ENCODE measurements at regions not wholly inside any gene's neighbourhood (a gene's known extent, or its start where the extent isn't known, plus 50 kb on each side); places are given as distances from the start of the nearest gene placed in this dataset.
"Not testable (repeated sequence)": the region's sequence is repeated elsewhere in the genome, so short reads cannot be mapped to it uniquely, and the experiment has no call there.

GRCh38 chr10:77740396-77740795 lies 102.8 kb upstream of the KCNMA1 start:
- DNase-seq (ENCODE audit: low read depth); H3K4me3 ChIP-seq (ENCODE audit: low read depth, low read length): not testable (repeated sequence)

GRCh38 chr10:77738496-77739158 lies 101.0 kb upstream of the KCNMA1 start:
- no peak overlapping the region for H3K4me3 ChIP-seq (ENCODE audit: low read depth, low read length)
- no peak for TF ChIP-seq CTCF (IDR thresholded peaks at IDR 0.05; ENCODE audit: insufficient read depth, low read depth, low read length)
- DNase-seq (ENCODE audit: low read depth): no peak

- H3K4me3 ChIP-seq (ENCODE audit: low read depth, low read length): no peak overlapping the region
- TF ChIP-seq CTCF (IDR thresholded peaks at IDR 0.05; ENCODE audit: insufficient read depth, low read depth, low read length): no peak
- peak; percentile 86 for DNase-seq (ENCODE audit: low read depth)
Measured at GRCh38 chr10:77737608-77738007, 100.0 kb upstream of the KCNMA1 start.

- DNase-seq (ENCODE audit: low read depth); H3K4me3 ChIP-seq (ENCODE audit: low read depth, low read length): not testable (repeated sequence)
Measured at GRCh38 chr10:77735136-77735535, 97.5 kb upstream of the KCNMA1 start.

GRCh38 chr10:77732213-77733003 lies 94.8 kb upstream of the KCNMA1 start:
- no peak for TF ChIP-seq CTCF (IDR thresholded peaks at IDR 0.05; ENCODE audit: insufficient read depth, low read depth, low read length)
- DNase-seq (ENCODE audit: low read depth): no peak
- H3K4me3 ChIP-seq (ENCODE audit: low read depth, low read length): no peak overlapping the region

GRCh38 chr10:77727481-77727880 lies 89.9 kb upstream of the KCNMA1 start:
- no peak overlapping the region for H3K4me3 ChIP-seq (ENCODE audit: low read depth, low read length)
- TF ChIP-seq CTCF (IDR thresholded peaks at IDR 0.05; ENCODE audit: insufficient read depth, low read depth, low read length): no peak
- no peak for DNase-seq (ENCODE audit: low read depth)

- H3K4me3 ChIP-seq (ENCODE audit: low read depth, low read length): no peak overlapping the region
- DNase-seq (ENCODE audit: low read depth): no peak
- TF ChIP-seq CTCF (IDR thresholded peaks at IDR 0.05; ENCODE audit: insufficient read depth, low read depth, low read length): no peak
Measured at GRCh38 chr10:77726732-77727131, 89.1 kb upstream of the KCNMA1 start.

GRCh38 chr10:77726301-77726700 lies 88.7 kb upstream of the KCNMA1 start:
- no peak for TF ChIP-seq CTCF (IDR thresholded peaks at IDR 0.05; ENCODE audit: insufficient read depth, low read depth, low read length)
- no peak overlapping the region for H3K4me3 ChIP-seq (ENCODE audit: low read depth, low read length)
- no peak for DNase-seq (ENCODE audit: low read depth)

All from fibroblast of villous mesenchyme (primary cell).